COLO668 (cell line): ENCODE measurements at regions not wholly inside any gene's neighbourhood (a gene's known extent, or its start where the extent isn't known, plus 50 kb on each side); places are given as distances from the start of the nearest gene placed in this dataset.

ENCODE experiments used
- DNase-seq: peaks from one replicate; lab custom pipeline; 2025; ENCODE audit not compliant: unreplicated experiment; lab: John Stamatoyannopoulos, UW

- DNase-seq, result no peak
These were observed 457.3 kb downstream of the ETV1 start for GRCh38 chr7:13532028-13532753.

- DNase-seq, result no peak
These were observed 450.8 kb downstream of the ETV1 start for GRCh38 chr7:13538669-13539068.

GRCh38 chr7:13540429-13540828 is 449.0 kb downstream of the ETV1 start:
- no peak for DNase-seq

- no peak for DNase-seq
These were observed 448.1 kb downstream of the ETV1 start for GRCh38 chr7:13541326-13541725.

- no peak for DNase-seq
These were observed 447.0 kb downstream of the ETV1 start for GRCh38 chr7:13542451-13542850.

- DNase-seq, result peak; percentile 78
These were observed 438.0 kb downstream of the ETV1 start for GRCh38 chr7:13551503-13551902.

DNA sequence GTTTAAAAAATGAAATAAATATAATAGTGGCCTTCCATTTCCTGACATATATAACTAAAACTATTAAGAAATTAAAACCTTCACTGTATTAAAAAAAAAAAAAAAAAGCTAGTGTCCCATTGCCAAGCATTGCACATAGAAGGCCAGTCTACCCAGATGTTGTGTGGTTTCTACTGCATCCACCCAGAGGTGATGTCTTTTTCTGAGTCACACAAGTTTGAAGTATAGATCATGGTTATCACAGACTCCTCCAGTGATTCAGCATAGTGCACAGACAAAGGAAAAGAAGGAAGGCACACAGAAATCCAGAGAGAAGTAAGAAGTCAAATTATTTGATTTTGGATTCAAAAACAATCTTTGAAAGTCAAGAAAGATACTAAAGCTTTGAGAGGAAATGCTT is 429.0 kb downstream of the ETV1 start:
- no peak for DNase-seq

- no peak for DNase-seq
These were observed 426.2 kb downstream of the ETV1 start for GRCh38 chr7:13563257-13563656.

GRCh38 chr7:13563680-13564079 is 425.8 kb downstream of the ETV1 start:
- no peak for DNase-seq

DNA sequence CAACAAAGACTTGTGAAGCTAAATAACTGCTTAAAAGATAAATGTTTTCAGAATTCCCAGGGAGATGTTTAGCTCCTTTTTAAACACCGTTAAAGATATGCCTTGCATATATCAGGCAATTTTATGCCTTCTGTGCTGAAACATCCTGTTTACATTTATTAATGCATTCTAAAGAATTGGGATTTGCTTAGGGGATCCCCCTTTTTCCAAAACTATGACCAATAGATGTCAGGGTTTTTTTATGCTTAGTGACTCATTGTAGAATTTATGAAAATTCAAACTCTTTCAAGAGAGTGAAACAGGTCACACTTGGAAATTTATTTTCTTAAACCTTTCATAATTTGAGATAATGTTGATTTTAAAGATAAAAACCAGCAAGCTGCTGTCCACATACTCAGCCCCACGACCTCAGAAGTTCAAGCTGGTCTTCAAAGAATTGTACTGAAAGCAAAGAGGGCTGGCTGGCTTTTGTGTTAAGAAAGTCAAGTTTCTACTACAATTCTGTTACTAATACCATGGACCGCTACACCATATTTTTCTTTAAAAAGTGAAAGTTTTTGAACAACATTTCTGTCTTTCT is 411.8 kb downstream of the ETV1 start:
- no peak for DNase-seq

DNA sequence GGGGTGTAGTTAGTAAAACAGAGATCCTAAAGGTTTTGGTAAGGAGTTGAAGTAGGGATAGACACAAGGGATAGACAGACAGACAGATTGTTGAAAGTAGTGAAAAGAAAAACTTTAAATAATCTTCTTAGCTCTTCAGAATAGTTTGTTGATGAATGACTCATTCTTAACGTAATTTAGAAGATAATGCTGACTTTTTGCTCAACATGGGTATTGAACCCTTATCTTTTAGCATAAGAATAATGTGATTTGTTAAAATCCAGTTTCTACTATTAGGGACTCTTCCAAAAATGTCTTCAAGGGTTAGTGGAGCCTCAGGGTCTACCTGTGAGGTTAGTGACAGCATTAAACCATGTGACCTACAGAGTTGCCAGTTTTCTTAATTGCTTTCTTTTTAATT is 411.2 kb downstream of the ETV1 start:
- DNase-seq, result no peak

DNA sequence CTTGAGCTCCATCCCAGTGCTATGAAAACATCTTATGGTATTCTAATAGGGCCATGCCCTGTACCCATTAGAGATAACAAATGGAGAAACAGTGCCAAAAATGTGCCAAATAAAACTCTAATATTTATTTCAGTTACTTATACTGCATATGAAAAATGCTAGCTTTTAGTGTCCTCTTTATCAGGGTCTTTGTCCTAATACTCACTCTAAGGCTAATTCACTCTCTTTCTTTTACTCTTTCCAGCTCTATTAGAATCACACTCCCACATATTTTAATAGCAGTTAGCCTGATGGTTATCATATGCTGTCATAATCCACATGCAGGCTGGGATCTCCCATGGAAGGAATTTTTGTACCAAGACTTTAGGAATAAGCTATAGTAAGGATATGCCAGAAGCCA is 408.4 kb downstream of the ETV1 start:
- no peak for DNase-seq

DNA sequence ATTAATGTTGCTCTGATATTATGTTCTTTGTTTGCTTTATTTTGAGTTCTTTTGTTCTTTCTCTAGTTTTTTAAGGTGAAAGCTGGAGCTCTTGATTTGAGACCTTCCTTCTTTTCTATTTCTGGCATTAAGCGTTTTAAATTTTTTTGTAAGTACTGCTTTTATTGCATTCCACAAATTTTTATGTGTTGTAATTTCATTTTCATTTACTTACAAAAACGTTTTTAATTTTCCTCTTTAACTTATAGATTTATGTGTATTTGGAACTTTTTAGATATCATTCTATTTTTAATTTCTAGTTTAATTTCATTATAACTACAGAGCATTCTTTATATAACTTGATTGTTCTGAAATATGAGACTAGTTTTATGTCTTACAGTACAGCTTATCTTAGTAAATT is 395.6 kb downstream of the ETV1 start:
- DNase-seq, result no peak

DNA sequence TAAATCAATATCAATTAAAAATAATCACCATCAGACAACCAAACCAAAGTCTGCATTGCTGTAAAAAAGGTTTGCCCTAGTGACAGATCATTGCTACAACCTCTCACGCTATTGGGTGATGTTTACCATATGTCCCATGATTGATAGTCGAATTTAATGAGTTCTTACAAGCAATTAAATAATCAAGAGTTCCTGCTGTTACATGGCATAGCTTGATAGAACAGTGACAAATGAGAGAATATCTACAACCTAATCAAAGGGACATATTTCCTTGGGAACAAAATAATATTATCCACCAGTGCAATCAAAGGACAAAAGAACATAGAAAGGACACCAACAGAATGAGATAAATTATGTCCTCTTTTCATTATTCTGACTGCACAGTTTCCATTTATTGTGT is 387.4 kb downstream of the ETV1 start:
- DNase-seq, result no peak

DNA sequence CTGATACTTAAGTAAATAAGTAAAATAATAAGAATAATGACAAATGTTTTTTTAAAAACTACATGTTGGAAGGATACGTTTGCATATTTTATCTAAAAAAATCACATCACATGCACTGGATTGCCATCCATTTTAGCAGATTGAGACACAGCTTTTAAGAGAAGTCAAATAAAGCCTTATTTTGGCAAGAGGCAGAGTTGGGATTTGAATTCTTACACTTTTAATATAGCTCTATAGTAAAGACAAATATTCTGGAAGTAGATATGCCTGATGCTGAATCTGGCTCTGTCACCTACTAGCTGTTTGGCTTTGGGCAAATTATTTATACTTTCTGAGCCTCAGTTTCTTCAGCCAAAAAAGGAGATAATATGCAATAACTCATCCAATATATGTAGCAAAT is 386.4 kb downstream of the ETV1 start:
- no peak for DNase-seq

GRCh38 chr7:13603661-13604060 is 385.8 kb downstream of the ETV1 start:
- no peak for DNase-seq

DNA sequence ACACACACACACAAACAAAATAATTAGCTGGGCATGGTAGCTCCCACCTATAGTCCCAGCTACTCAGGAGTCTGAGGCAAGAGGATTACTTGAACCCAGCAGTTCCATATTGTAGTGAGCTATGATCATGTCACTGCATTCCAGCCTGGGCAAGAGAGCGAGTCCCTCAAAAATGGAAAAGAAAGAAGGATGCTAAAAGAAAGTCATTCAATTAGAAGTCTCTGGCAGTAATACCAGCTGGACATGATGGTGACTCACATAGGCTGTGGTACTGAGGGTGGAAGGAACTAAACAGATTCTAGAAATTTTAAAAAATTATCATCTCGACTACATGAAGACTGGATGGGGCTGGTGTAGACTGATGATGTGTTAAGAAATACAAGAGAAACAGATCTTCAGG is 385.3 kb downstream of the ETV1 start:
- no peak for DNase-seq

- DNase-seq, result no peak
These were observed 379.1 kb downstream of the ETV1 start for GRCh38 chr7:13610372-13610771.

DNA sequence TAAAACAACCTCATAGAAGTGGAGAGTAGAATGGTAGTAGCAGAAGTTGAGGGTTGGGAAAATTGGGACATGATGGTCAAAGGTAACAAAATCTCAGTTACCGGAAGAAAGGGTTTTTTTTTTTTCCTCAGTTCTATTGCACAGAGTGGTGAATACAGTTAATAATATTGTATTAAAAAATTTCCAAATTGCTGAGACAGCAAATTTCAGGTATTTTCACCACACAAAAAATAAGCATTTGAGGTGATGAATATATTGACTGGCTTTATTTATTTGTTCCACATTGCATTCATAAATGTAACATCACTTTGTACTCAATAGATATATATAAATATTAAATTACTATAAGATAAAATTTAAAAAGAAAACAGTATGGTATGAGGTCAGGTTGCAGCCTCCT is 373.8 kb downstream of the ETV1 start:
- DNase-seq, result no peak

DNA sequence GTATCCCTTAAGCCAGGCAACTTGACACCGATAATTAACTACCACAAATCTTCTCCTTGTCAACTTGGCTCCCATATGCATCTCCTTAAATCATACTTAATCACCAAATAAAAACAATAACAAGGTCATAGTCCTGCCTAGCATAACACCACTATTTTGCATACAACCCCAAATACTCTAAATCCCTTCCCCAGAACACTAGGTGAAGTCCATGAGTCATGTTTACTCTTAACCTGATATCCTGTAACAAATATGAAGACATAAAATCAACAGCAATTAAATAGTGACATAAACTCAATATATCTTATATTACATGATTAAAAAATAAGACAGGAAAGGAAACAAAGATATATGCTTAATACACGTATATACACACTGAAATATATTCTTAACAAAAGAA is 362.0 kb downstream of the ETV1 start:
- DNase-seq, result no peak

DNA sequence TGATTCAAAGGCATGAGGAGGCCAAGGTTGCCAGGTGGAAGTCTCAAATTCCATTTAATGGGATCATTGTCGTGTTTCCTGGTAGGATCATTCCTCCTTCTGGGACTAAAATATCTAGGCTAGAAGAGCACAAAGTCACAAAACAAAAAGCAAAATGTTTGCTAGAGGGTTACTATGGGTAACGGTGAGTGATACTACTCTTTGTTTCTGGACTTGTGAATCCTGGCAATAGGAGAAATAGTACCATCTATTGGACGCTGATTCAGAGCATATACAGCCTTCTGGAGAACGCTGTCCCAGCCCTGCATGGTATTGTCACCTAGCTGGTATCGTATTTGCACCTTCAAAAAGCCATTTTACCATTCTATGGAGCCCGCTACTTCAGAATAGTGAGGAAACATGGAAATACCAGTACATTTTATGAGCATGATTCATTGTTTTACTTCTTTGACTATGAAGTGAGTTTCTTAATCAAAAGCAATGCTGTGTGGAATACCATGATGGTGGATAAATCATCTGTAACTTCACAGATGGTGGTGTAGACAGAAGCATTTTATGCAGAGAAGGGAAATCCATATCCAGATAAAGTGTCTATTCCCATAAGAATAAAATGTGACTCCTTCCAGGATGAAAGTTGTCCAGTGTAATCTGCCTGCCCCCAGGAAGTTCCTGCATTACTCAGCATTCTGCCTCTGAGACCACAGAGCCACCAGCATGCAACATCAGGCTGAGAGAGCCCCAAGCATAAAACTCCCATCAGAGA is 361.0 kb downstream of the ETV1 start:
- DNase-seq, result peak; percentile 19
